Loucy (cell line): ENCODE measurements at regions not wholly inside any gene's neighbourhood (a gene's known extent, or its start where the extent isn't known, plus 50 kb on each side); places are given as distances from the start of the nearest gene placed in this dataset.

Source experiments
- H2AFZ ChIP-seq: fragments of 200-600 bp; sonication (generic); 2 replicates; pipeline ENCODE4 v1.6.0; 2016; ENCODE audit warnings: antibody characterized with exemption, mild to moderate bottlenecking, low read length, moderate library complexity
- H3F3A ChIP-seq: fragments of 200-600 bp; 2 replicates; pipeline ENCODE4 v1.6.0; 2016; ENCODE audit warnings: antibody characterized with exemption, low read depth, mild to moderate bottlenecking
- H3K27me3 ChIP-seq: fragments of 200-600 bp; sonication (generic); 2 replicates; pipeline ENCODE4 v1.6.1; 2014; ENCODE audit warnings: low read length, mild to moderate bottlenecking; ENCODE audit not compliant: insufficient read depth, poor library complexity, severe bottlenecking
- H3K36me3 ChIP-seq: fragments of 200-600 bp; sonication (generic); 2 replicates; pipeline ENCODE4 v1.6.1; 2016; ENCODE audit warnings: low read length; ENCODE audit not compliant: insufficient read depth
- H3K4me1 ChIP-seq: fragments of 200-600 bp; sonication (generic); 2 replicates; pipeline ENCODE4 v1.5.1; 2014; ENCODE audit warnings: low read length, mild to moderate bottlenecking; ENCODE audit not compliant: insufficient read depth, poor library complexity, severe bottlenecking
- H3K4me2 ChIP-seq: fragments of 200-600 bp; sonication (generic); 2 replicates; pipeline ENCODE4 v1.6.0; 2014; ENCODE audit warnings: antibody characterized with exemption, low read length, low read depth, mild to moderate bottlenecking; ENCODE audit not compliant: poor library complexity, severe bottlenecking
- H3K4me3 ChIP-seq: fragments of 200-600 bp; sonication (generic); 2 replicates; pipeline ENCODE4 v1.5.1; 2014; ENCODE audit warnings: low read length, mild to moderate bottlenecking, mixed read lengths; ENCODE audit not compliant: poor library complexity, severe bottlenecking
- H3K79me2 ChIP-seq: fragments of 200-600 bp; sonication (generic); 2 replicates; pipeline ENCODE4 v1.6.1; 2014; ENCODE audit warnings: low read length; ENCODE audit not compliant: insufficient read depth
- H3K9ac ChIP-seq: fragments of 200-600 bp; sonication (generic); 2 replicates; pipeline ENCODE4 v1.6.0; 2014; ENCODE audit warnings: mild to moderate bottlenecking, low read depth, low read length, moderate library complexity; ENCODE audit not compliant: poor library complexity, severe bottlenecking
- H3K9me2 ChIP-seq: fragments of 200-600 bp; sonication (generic); replicated peaks from 2 replicates; pipeline ENCODE4 v1.6.1; 2016; ENCODE audit warnings: low read depth, low read length, mixed read lengths
- H3K9me3 ChIP-seq: fragments of 200-600 bp; sonication (generic); 2 replicates; pipeline ENCODE4 v1.6.1; 2014; ENCODE audit warnings: mild to moderate bottlenecking, antibody characterized with exemption, low read length, low read depth; ENCODE audit not compliant: insufficient read depth
- H4K20me1 ChIP-seq: fragments of 200-600 bp; sonication (generic); 2 replicates; pipeline ENCODE4 v1.6.0; 2014; ENCODE audit warnings: antibody characterized with exemption, low read length, mild to moderate bottlenecking; ENCODE audit not compliant: insufficient read depth, poor library complexity, severe bottlenecking
- CTCF ChIP-seq: fragments of 200-600 bp; sonication (generic); conservative IDR thresholded peaks from 2 replicates; pipeline ENCODE4 v1.5.1; 2014; ENCODE audit warnings: mild to moderate bottlenecking, antibody characterized with exemption, low read length
- EZH2phosphoT487 ChIP-seq: fragments of 200-600 bp; IDR thresholded peaks from 2 replicates; pipeline ENCODE4 v1.6.1; 2018; ENCODE audit warnings: antibody characterized with exemption, mild to moderate bottlenecking, moderate library complexity, borderline replicate concordance

- Histone ChIP-seq H3K27me3 (no peaks in the 10 kb centered on the region), H3K9ac (no peak overlapping the region), H3K36me3 (no peaks in the 10 kb centered on the region), H3K4me3 (no peak overlapping the region), H3F3A (no peaks in the 10 kb centered on the region), H3K4me1 (no peaks in the 10 kb centered on the region), H3K79me2 (no peaks in the 10 kb centered on the region), H4K20me1 (no peaks in the 10 kb centered on the region), H2AFZ (no peak overlapping the region), H3K4me2 (no peak overlapping the region), H3K9me3 (no peaks in the 10 kb centered on the region), H3K9me2 (no peaks in the 10 kb centered on the region)
- TF ChIP-seq CTCF (no peak), EZH2phosphoT487 (no peak)
Observed at GRCh38 chr4:85416094-85416493, 58.9 kb upstream of the ARHGAP24 start.

GRCh38 chr4:85419103-85419502 lies 55.8 kb upstream of the ARHGAP24 start:
- H3K4me2 ChIP-seq: no peak overlapping the region
- no peaks in the 10 kb centered on the region for H3K36me3 ChIP-seq
- no peak overlapping the region for H3K4me3 ChIP-seq
- H3K9me2 ChIP-seq: no peaks in the 10 kb centered on the region
- no peaks in the 10 kb centered on the region for H4K20me1 ChIP-seq
- no peak overlapping the region for H2AFZ ChIP-seq
- no peaks in the 10 kb centered on the region for H3K79me2 ChIP-seq
- H3K9ac ChIP-seq: no peak overlapping the region
- no peaks in the 10 kb centered on the region for H3F3A ChIP-seq
- H3K4me1 ChIP-seq: no peaks in the 10 kb centered on the region
- no peaks in the 10 kb centered on the region for H3K27me3 ChIP-seq
- TF ChIP-seq EZH2phosphoT487 (no peak), CTCF (no peak)
- no peaks in the 10 kb centered on the region for H3K9me3 ChIP-seq

- H3K36me3 ChIP-seq: no peaks in the 10 kb centered on the region
- H3K4me2 ChIP-seq: no peak overlapping the region
- no peaks in the 10 kb centered on the region for H4K20me1 ChIP-seq
- TF ChIP-seq CTCF (no peak), EZH2phosphoT487 (no peak)
- no peak overlapping the region for H2AFZ ChIP-seq
- H3K4me1 ChIP-seq: no peaks in the 10 kb centered on the region
- no peaks in the 10 kb centered on the region for H3K27me3 ChIP-seq
- no peak overlapping the region for H3K4me3 ChIP-seq
- no peak overlapping the region for H3K9ac ChIP-seq
- H3K79me2 ChIP-seq: no peaks in the 10 kb centered on the region
- H3K9me2 ChIP-seq: no peaks in the 10 kb centered on the region
- no peaks in the 10 kb centered on the region for H3F3A ChIP-seq
- H3K9me3 ChIP-seq: no peaks in the 10 kb centered on the region
Observed at GRCh38 chr4:85420831-85421230, 54.1 kb upstream of the ARHGAP24 start.
